HepG2 (cell line): ENCODE measurements at regions not wholly inside any gene's neighbourhood (a gene's known extent, or its start where the extent isn't known, plus 50 kb on each side); places are given as distances from the start of the nearest gene placed in this dataset.

Source experiments
- BCLAF1 ChIP-seq: fragments of 450-650 bp; IDR thresholded peaks from 2 replicates; pipeline ENCODE4 v1.6.1; 2017; ENCODE audit warnings: mild to moderate bottlenecking
- BORCS8-MEF2B ChIP-seq: sonication (generic); formaldehyde crosslinking; IDR thresholded peaks from 2 replicates; pipeline ENCODE4 v1.8.0; 2022; ENCODE audit warnings: mild to moderate bottlenecking, missing genetic modification reagents
- MAFF ChIP-seq: IDR thresholded peaks from 2 replicates; pipeline ENCODE4 v1.6.1; 2011; ENCODE audit warnings: low read depth, low read length, improper control_type of control experiment
- MAZ ChIP-seq, 2 experiments: sonication (generic) in 1 of 2; formaldehyde crosslinking in 1 of 2; IDR thresholded peaks; 2 replicates each; pipeline versions ENCODE4 v1.5.0 to v1.6.1; 2012 to 2020; ENCODE audit warnings: low read depth in 2 of 2, mild to moderate bottlenecking in 2 of 2, borderline replicate concordance in 1 of 2, improper control_type of control experiment in 1 of 2, low read length in 1 of 2, missing genetic modification reagents in 1 of 2, moderate library complexity in 1 of 2
- MEIS1 ChIP-seq: sonication (generic); formaldehyde crosslinking; IDR thresholded peaks from 2 replicates; pipeline ENCODE4 v1.9.0; 2021; ENCODE audit warnings: mild to moderate bottlenecking, missing genetic modification reagents, moderate library complexity, borderline replicate concordance
- PAF1 ChIP-seq: IDR thresholded peaks from 2 replicates; pipeline ENCODE4 v1.6.1; 2016; ENCODE audit warnings: missing genetic modification reagents, missing compliant biosample characterization
- POGZ ChIP-seq: sonication (generic); formaldehyde crosslinking; IDR thresholded peaks from 2 replicates; pipeline ENCODE4 v1.4.0; 2020; ENCODE audit warnings: mild to moderate bottlenecking, missing genetic modification reagents
- POLR2G ChIP-seq: fragments of 200-400 bp; formaldehyde crosslinking; IDR thresholded peaks from 2 replicates; pipeline ENCODE4 v1.6.1; 2018; ENCODE audit warnings: mild to moderate bottlenecking, low read depth, low read length, moderate library complexity
- RELA ChIP-seq: sonication (generic); formaldehyde crosslinking; IDR thresholded peaks from 2 replicates; pipeline ENCODE4 v1.4.0; 2020; ENCODE audit warnings: missing genetic modification reagents
- TARDBP ChIP-seq: sonication (generic); formaldehyde crosslinking; IDR thresholded peaks from 2 replicates; pipeline ENCODE4 v1.8.0; 2022; ENCODE audit warnings: mild to moderate bottlenecking, missing genetic modification reagents
- THAP11 ChIP-seq: IDR thresholded peaks from 2 replicates; pipeline ENCODE4 v1.6.1; 2016; ENCODE audit warnings: missing biosample characterization, missing genetic modification reagents
- TRAFD1 ChIP-seq: sonication (generic); formaldehyde crosslinking; IDR thresholded peaks from 2 replicates; pipeline ENCODE4 v1.5.1; 2020; ENCODE audit warnings: missing genetic modification reagents, mild to moderate bottlenecking, borderline replicate concordance
- XBP1 ChIP-seq: sonication (generic); formaldehyde crosslinking; IDR thresholded peaks from 2 replicates; pipeline ENCODE4 v1.5.0; 2020; ENCODE audit warnings: missing genetic modification reagents
- ZBTB37 ChIP-seq: sonication (generic); formaldehyde crosslinking; IDR thresholded peaks from 2 replicates; pipeline ENCODE4 v1.4.0; 2020; ENCODE audit warnings: mild to moderate bottlenecking, missing genetic modification reagents
- ZHX1 ChIP-seq: sonication (generic); formaldehyde crosslinking; IDR thresholded peaks from 2 replicates; pipeline ENCODE4 v1.8.1; 2022; ENCODE audit warnings: low read depth, mild to moderate bottlenecking, missing genetic modification reagents
- ZNF331 ChIP-seq: sonication (generic); formaldehyde crosslinking; IDR thresholded peaks from 2 replicates; pipeline ENCODE4 v1.4.0; 2020; ENCODE audit warnings: missing genetic modification reagents
- ZNF468 ChIP-seq: sonication (generic); formaldehyde crosslinking; IDR thresholded peaks from 2 replicates; pipeline ENCODE4 v1.8.0; 2022; ENCODE audit warnings: mild to moderate bottlenecking, moderate library complexity, missing genetic modification reagents
- ZNF761 ChIP-seq: sonication (generic); formaldehyde crosslinking; conservative IDR thresholded peaks from 2 replicates; pipeline ENCODE4 v1.4.0; 2020; ENCODE audit warnings: mild to moderate bottlenecking, missing genetic modification reagents
- ZNF772 ChIP-seq: sonication (generic); formaldehyde crosslinking; IDR thresholded peaks from 2 replicates; pipeline ENCODE4 v1.5.0; 2020; ENCODE audit warnings: mild to moderate bottlenecking, missing genetic modification reagents
- ZNF788 ChIP-seq: sonication (generic); formaldehyde crosslinking; IDR thresholded peaks from 2 replicates; pipeline ENCODE4 v1.5.0; 2020; ENCODE audit warnings: mild to moderate bottlenecking, missing genetic modification reagents, borderline replicate concordance
- ZNF891 ChIP-seq: sonication (generic); formaldehyde crosslinking; IDR thresholded peaks from 2 replicates; pipeline ENCODE4 v1.5.0; 2020; ENCODE audit warnings: mild to moderate bottlenecking, missing genetic modification reagents

GRCh38 chr20:53763707-53764414 is 170.2 kb upstream of the ZNF217 start (continued):
- TF ChIP-seq ZNF891 (CRISPR knock-in tag) (no peak), XBP1 (CRISPR knock-in tag) (no peak), ZNF772 (CRISPR knock-in tag) (peak; percentile 48; the same call in 1 of the 2 replicates), RELA (no peak; the same call in 1 of the 2 replicates), POLR2G (peak; percentile 75), ZNF468 (CRISPR knock-in tag) (no peak), THAP11 (peak; percentile 82), ZNF788 (CRISPR knock-in tag) (peak; percentile 69; the same call in 1 of the 2 replicates), TARDBP (CRISPR knock-in tag) (peak; percentile 98), PAF1 (no peak), ZHX1 (peak; percentile 99), ZBTB37 (CRISPR knock-in tag) (no peak), MEIS1 (CRISPR knock-in tag) (peak; percentile 71; the same call in 1 of the 2 replicates), MAZ (IDR thresholded peaks at IDR 0.05; ENCODE audit: borderline replicate concordance, low read depth, low read length) (no peak), MAZ (CRISPR knock-in tag; IDR thresholded peaks at IDR 0.05; ENCODE audit: low read depth) (peak; percentile 61), BCLAF1 (no peak), ZNF761 (CRISPR knock-in tag) (no peak), TRAFD1 (CRISPR knock-in tag) (no peak), POGZ (CRISPR knock-in tag) (peak; percentile 82), ZNF331 (CRISPR knock-in tag) (peak; percentile 97), BORCS8-MEF2B (CRISPR knock-in tag) (peak; percentile 70; the same call in 1 of the 2 replicates), MAFF (peak; percentile 9; the same call in 1 of the 2 replicates)
